ENCODE measurements at regions not wholly inside any gene's neighbourhood (a gene's known extent, or its start where the extent isn't known, plus 50 kb on each side); places are given as distances from the start of the nearest gene placed in this dataset.

DNA sequence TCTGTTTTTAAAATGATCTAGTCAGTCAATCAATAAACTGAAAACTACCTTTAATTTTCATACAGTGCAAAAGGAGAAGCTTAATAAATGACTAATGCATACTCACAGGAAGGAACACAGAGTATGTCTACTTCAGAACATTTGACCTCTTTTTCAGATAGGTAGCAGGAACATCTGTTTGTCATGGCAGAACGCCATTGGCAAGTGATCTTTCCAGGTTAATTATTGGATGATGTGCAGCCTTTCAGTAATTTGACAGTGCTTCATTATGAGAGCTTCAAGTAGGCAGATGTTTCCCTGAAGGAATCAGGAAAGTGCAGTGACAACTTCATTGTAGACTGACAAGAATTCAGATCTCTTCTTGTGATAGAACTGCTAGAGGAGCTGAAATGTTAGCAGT lies 325.0 kb downstream of the OTOL1 start:
- TF ChIP-seq, protein P1, sequence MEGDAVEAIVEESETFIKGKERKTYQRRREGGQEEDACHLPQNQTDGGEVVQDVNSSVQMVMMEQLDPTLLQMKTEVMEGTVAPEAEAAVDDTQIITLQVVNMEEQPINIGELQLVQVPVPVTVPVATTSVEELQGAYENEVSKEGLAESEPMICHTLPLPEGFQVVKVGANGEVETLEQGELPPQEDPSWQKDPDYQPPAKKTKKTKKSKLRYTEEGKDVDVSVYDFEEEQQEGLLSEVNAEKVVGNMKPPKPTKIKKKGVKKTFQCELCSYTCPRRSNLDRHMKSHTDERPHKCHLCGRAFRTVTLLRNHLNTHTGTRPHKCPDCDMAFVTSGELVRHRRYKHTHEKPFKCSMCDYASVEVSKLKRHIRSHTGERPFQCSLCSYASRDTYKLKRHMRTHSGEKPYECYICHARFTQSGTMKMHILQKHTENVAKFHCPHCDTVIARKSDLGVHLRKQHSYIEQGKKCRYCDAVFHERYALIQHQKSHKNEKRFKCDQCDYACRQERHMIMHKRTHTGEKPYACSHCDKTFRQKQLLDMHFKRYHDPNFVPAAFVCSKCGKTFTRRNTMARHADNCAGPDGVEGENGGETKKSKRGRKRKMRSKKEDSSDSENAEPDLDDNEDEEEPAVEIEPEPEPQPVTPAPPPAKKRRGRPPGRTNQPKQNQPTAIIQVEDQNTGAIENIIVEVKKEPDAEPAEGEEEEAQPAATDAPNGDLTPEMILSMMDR (IDR thresholded peaks at IDR 0.05; ENCODE audit: unreplicated experiment) = no peak
- no peaks in the 10 kb centered on the region for H3K9me3 Mint-ChIP-seq (ENCODE audit: low read depth)
- H3K4me3 Mint-ChIP-seq (ENCODE audit: low read depth) = no peak overlapping the region
- H3K4me1 Mint-ChIP-seq (ENCODE audit: low read depth) = no peaks in the 10 kb centered on the region
- no peaks in the 10 kb centered on the region for H3K27me3 Mint-ChIP-seq
- H3K27ac Mint-ChIP-seq = no peak overlapping the region
- H3K36me3 Mint-ChIP-seq (ENCODE audit: insufficient read depth) = no peaks in the 10 kb centered on the region
- no peak for DNase-seq (ENCODE audit: low spot score, unreplicated experiment)

DNA sequence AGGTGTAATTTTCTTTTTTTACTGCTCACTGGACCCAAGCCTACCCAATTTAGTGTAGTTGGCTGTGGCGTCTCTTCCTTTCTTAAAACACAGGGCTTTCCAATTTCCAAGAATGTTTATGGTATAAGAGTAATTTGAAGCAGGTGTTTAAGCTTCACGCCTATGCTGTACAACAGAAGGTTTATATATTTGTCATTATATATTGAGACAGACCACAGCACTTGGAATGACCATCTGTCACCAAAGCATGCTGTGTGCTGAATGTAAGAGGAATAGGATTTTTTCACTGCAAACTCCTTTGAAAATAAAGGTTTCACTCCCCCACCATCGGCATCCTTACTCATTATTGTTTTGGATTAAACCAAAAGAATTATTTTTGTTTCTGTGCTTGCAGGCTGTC lies 325.7 kb downstream of the OTOL1 start:
- H3K4me3 Mint-ChIP-seq (ENCODE audit: low read depth) = no peak overlapping the region
- DNase-seq (ENCODE audit: low spot score, unreplicated experiment) = no peak
- TF ChIP-seq, protein P1 (IDR thresholded peaks at IDR 0.05; ENCODE audit: unreplicated experiment) = no peak
- no peaks in the 10 kb centered on the region for H3K27me3 Mint-ChIP-seq
- no peaks in the 10 kb centered on the region for H3K36me3 Mint-ChIP-seq (ENCODE audit: insufficient read depth)
- H3K4me1 Mint-ChIP-seq (ENCODE audit: low read depth) = no peaks in the 10 kb centered on the region
- H3K9me3 Mint-ChIP-seq (ENCODE audit: low read depth) = no peaks in the 10 kb centered on the region
- H3K27ac Mint-ChIP-seq = no peak overlapping the region

DNA sequence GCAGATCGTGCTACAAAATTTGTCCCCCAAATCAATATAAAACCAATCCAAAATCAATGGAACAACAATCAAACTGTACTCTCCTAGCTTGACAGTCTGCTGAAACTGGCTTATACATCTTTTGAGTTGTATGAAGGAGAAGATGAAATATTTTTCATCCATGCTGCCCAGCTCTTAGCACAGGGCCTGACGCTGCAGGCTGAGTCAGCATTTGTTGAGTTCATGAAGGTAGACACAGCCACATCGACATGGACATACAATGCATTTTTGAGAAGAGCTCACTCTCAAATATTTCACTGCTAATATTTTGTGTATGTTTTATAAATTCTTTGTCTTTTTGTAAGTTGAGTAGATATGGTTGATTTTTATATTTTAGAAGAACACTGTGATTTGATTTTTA lies 327.3 kb downstream of the OTOL1 start:
- no peak for DNase-seq (ENCODE audit: low spot score, unreplicated experiment)
- Mint-ChIP-seq H3K36me3 (ENCODE audit: insufficient read depth) (no peaks in the 10 kb centered on the region), H3K27ac (no peak overlapping the region), H3K27me3 (no peaks in the 10 kb centered on the region), H3K4me3 (ENCODE audit: low read depth) (no peak overlapping the region), H3K9me3 (ENCODE audit: low read depth) (no peaks in the 10 kb centered on the region), H3K4me1 (ENCODE audit: low read depth) (no peaks in the 10 kb centered on the region)
- TF ChIP-seq, protein P1 (IDR thresholded peaks at IDR 0.05; ENCODE audit: unreplicated experiment) = no peak

DNA sequence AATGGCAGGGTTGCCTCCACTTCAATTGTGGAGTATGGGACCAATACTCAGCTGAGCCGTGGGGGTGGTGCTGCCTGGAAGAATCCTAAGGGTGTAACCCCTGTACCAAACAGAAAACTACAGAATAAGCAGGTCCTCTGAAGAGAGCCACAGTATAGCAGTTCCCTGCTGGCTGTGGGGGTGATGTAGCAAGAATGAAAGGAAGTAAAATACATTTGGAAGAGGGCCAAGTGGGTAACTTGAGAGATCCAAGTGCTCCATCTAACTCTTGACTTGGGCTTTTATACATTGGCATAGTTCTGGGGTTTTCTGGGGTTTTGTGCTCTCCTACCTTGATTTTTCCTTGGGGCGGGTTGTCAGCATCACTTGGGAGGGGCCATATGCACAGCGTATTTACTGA lies 341.4 kb downstream of the OTOL1 start:
- Mint-ChIP-seq H3K36me3 (ENCODE audit: insufficient read depth) (no peaks in the 10 kb centered on the region), H3K27ac (no peak overlapping the region)
- DNase-seq (ENCODE audit: low spot score, unreplicated experiment) = no peak

DNA sequence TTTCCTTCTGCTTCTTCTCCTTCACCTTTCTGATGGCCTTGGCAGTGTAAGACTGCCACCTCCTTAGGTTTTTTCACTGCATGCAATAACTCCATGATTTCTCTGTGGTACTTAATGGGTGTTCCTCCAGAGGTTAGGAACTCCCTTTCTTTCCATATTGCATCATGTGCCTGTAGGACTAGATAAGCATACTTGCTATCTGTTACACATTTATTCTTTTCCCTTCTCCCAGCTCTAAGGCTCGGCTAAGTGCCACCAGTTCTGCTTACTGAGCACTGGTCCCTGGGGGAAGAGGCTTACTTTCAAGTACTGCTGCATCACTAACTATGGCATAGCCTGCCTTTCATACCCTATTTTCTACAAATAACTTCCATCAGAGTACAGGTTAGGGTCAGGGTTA lies 351.8 kb downstream of the OTOL1 start:
- Mint-ChIP-seq H3K27me3 (no peaks in the 10 kb centered on the region), H3K4me3 (ENCODE audit: low read depth) (no peak overlapping the region), H3K36me3 (ENCODE audit: insufficient read depth) (no peaks in the 10 kb centered on the region), H3K4me1 (ENCODE audit: low read depth) (peaks cover 5% of the 10 kb centered on the region), H3K27ac (no peak overlapping the region), H3K9me3 (ENCODE audit: low read depth) (peaks cover 4% of the 10 kb centered on the region)
- TF ChIP-seq, protein P1 (IDR thresholded peaks at IDR 0.05; ENCODE audit: unreplicated experiment) = no peak
- no peak for DNase-seq (ENCODE audit: low spot score, unreplicated experiment)

More for the DNA sequence above, 341.4 kb downstream of the OTOL1 start:
- Mint-ChIP-seq H3K27me3 (no peaks in the 10 kb centered on the region), H3K4me3 (ENCODE audit: low read depth) (no peak overlapping the region), H3K9me3 (ENCODE audit: low read depth) (peaks cover 5% of the 10 kb centered on the region), H3K4me1 (ENCODE audit: low read depth) (no peaks in the 10 kb centered on the region)
- TF ChIP-seq, protein P1 (IDR thresholded peaks at IDR 0.05; ENCODE audit: unreplicated experiment) = no peak

All from progenitor cell of endocrine pancreas (in vitro differentiated cells).